BLaER1 (cell line): ENCODE measurements at regions not wholly inside any gene's neighbourhood (a gene's known extent, or its start where the extent isn't known, plus 50 kb on each side); places are given as distances from the start of the nearest gene placed in this dataset.

Source experiments
- H3K27ac ChIP-seq: shearing (Covaris generic); formaldehyde crosslinking; 2 replicates; pipeline ENCODE4 v1.8.1; 2022
- H3K27me3 ChIP-seq: shearing (Covaris generic); formaldehyde crosslinking; 2 replicates; pipeline ENCODE4 v1.8.1; 2022
- H3K36me3 ChIP-seq: shearing (Covaris generic); formaldehyde crosslinking; 2 replicates; pipeline ENCODE4 v1.8.1; 2022
- H3K4me1 ChIP-seq: shearing (Covaris generic); formaldehyde crosslinking; 2 replicates; pipeline ENCODE4 v1.8.1; 2022
- H3K4me2 ChIP-seq: shearing (Covaris generic); formaldehyde crosslinking; 2 replicates; pipeline ENCODE4 v1.8.1; 2022
- H3K4me3 ChIP-seq: shearing (Covaris generic); formaldehyde crosslinking; 2 replicates; pipeline ENCODE4 v1.8.1; 2022
- H3K9ac ChIP-seq: shearing (Covaris generic); formaldehyde crosslinking; 2 replicates; pipeline ENCODE4 v1.8.1; 2022
- H3K9me3 ChIP-seq: shearing (Covaris generic); formaldehyde crosslinking; 2 replicates; pipeline ENCODE4 v1.8.1; 2022
- H4K20me1 ChIP-seq: shearing (Covaris generic); formaldehyde crosslinking; 2 replicates; pipeline ENCODE4 v1.8.1; 2022
- Cebpa-rat ChIP-seq: shearing (Covaris generic); IDR thresholded peaks from 2 replicates; pipeline ENCODE4 v1.8.1; 2022

- H3K4me1 ChIP-seq: no peaks in the 10 kb centered on the region
- no peak overlapping the region for H3K9ac ChIP-seq
- no peaks in the 10 kb centered on the region for H3K36me3 ChIP-seq
- H3K4me3 ChIP-seq: no peak overlapping the region
- H3K9me3 ChIP-seq: no peaks in the 10 kb centered on the region
- no peaks in the 10 kb centered on the region for H4K20me1 ChIP-seq
- H3K27me3 ChIP-seq: no peaks in the 10 kb centered on the region
- H3K27ac ChIP-seq: no peak overlapping the region
- no peak for TF ChIP-seq Cebpa-rat
- no peak overlapping the region for H3K4me2 ChIP-seq
Observed at GRCh38 chr11:38163526-38163925, 1565.5 kb upstream of the RAG2 start.

GRCh38 chr11:38160433-38160832 lies 1562.4 kb upstream of the RAG2 start:
- Histone ChIP-seq H3K27ac (no peak overlapping the region), H3K9me3 (no peaks in the 10 kb centered on the region), H3K27me3 (no peaks in the 10 kb centered on the region), H3K4me2 (no peak overlapping the region), H3K4me1 (no peaks in the 10 kb centered on the region), H3K4me3 (no peak overlapping the region), H3K36me3 (no peaks in the 10 kb centered on the region), H3K9ac (no peak overlapping the region), H4K20me1 (no peaks in the 10 kb centered on the region)
- no peak for TF ChIP-seq Cebpa-rat

DNA sequence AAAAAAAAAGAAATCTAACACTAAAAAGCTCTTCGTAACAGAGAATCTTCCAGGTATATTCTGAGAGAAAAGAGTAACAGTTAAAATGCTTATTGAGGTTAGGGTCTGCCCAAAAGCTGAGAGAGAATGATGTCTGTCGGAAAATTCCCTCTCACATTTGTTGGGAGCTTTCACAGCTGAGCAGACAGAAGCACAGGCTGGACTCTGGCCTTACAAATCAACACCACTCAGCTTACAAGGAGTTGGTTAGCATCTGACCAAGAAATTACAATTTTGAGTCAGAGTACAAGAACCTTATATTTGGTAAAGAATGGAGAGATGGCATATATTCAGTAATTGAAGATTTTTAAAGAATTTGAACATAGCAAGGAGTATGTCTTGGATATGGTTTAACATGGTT lies 1561.0 kb upstream of the RAG2 start:
- H3K27ac ChIP-seq: no peak overlapping the region
- H3K4me1 ChIP-seq: no peaks in the 10 kb centered on the region
- no peak overlapping the region for H3K4me2 ChIP-seq
- no peaks in the 10 kb centered on the region for H3K9me3 ChIP-seq
- no peaks in the 10 kb centered on the region for H3K36me3 ChIP-seq
- no peaks in the 10 kb centered on the region for H4K20me1 ChIP-seq
- H3K4me3 ChIP-seq: no peak overlapping the region
- no peak overlapping the region for H3K9ac ChIP-seq
- no peaks in the 10 kb centered on the region for H3K27me3 ChIP-seq
- no peak for TF ChIP-seq Cebpa-rat

GRCh38 chr11:38156495-38157146 lies 1558.6 kb upstream of the RAG2 start:
- Histone ChIP-seq H3K9me3 (no peaks in the 10 kb centered on the region), H3K9ac (no peak overlapping the region), H3K4me3 (no peak overlapping the region), H3K36me3 (no peaks in the 10 kb centered on the region), H3K27me3 (no peaks in the 10 kb centered on the region), H3K4me2 (no peak overlapping the region), H3K4me1 (no peaks in the 10 kb centered on the region), H4K20me1 (no peaks in the 10 kb centered on the region), H3K27ac (no peak overlapping the region)
- TF ChIP-seq Cebpa-rat: no peak

DNA sequence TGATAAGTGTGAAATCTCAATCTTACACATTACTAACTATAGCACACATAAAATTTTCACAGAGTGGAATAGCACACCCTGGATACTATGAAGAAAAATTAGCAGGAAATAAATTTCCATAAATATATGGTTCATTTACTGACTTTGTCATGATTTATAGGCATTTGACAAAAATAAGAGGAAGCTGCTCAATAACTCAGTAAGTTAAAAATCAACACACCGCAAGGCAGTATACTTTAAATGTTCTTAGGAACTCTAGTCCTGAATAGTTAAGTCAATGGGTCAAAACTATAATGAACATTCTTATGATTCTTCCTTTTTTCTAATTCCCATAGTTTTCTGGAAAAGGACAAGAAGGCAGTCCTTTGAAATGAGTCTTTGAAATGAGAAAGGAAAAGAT lies 1557.8 kb upstream of the RAG2 start:
- no peak overlapping the region for H3K27ac ChIP-seq
- H3K9ac ChIP-seq: no peak overlapping the region
- H3K9me3 ChIP-seq: no peaks in the 10 kb centered on the region
- H3K36me3 ChIP-seq: no peaks in the 10 kb centered on the region
- no peaks in the 10 kb centered on the region for H3K27me3 ChIP-seq
- TF ChIP-seq Cebpa-rat: no peak
- no peaks in the 10 kb centered on the region for H4K20me1 ChIP-seq
- H3K4me1 ChIP-seq: no peaks in the 10 kb centered on the region
- H3K4me3 ChIP-seq: no peak overlapping the region
- no peak overlapping the region for H3K4me2 ChIP-seq

GRCh38 chr11:38153985-38154384 lies 1555.9 kb upstream of the RAG2 start:
- no peaks in the 10 kb centered on the region for H3K27me3 ChIP-seq
- H3K27ac ChIP-seq: no peak overlapping the region
- no peak overlapping the region for H3K9ac ChIP-seq
- no peak for TF ChIP-seq Cebpa-rat
- no peak overlapping the region for H3K4me2 ChIP-seq
- no peaks in the 10 kb centered on the region for H3K9me3 ChIP-seq
- no peak overlapping the region for H3K4me3 ChIP-seq
- no peaks in the 10 kb centered on the region for H3K36me3 ChIP-seq
- no peaks in the 10 kb centered on the region for H3K4me1 ChIP-seq
- no peaks in the 10 kb centered on the region for H4K20me1 ChIP-seq

DNA sequence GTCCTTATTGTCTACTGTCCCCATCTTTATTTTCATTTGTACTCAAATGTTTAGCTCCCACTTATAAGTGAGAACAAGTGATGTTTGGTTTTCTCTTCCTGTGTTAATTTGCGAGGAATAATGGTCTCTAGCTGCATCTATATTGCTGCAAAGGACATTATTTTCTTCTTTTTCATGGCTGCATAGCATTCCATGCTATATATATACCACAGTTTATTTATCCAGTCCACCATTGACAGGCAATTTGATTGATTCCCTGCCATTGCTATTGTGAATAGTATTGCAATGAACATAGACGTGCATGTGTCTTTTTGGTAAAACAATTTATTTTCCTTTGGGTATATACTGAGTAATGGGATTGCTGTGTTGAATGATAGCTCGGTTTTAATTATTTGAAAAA lies 1545.8 kb upstream of the RAG2 start:
- no peak overlapping the region for H3K4me3 ChIP-seq
- H3K27ac ChIP-seq: no peak overlapping the region
- H3K9ac ChIP-seq: no peak overlapping the region
- H3K4me1 ChIP-seq: no peaks in the 10 kb centered on the region
- TF ChIP-seq Cebpa-rat: no peak
- no peaks in the 10 kb centered on the region for H4K20me1 ChIP-seq
- H3K27me3 ChIP-seq: no peaks in the 10 kb centered on the region
- H3K9me3 ChIP-seq: no peaks in the 10 kb centered on the region
- H3K4me2 ChIP-seq: no peak overlapping the region
- H3K36me3 ChIP-seq: no peaks in the 10 kb centered on the region

DNA sequence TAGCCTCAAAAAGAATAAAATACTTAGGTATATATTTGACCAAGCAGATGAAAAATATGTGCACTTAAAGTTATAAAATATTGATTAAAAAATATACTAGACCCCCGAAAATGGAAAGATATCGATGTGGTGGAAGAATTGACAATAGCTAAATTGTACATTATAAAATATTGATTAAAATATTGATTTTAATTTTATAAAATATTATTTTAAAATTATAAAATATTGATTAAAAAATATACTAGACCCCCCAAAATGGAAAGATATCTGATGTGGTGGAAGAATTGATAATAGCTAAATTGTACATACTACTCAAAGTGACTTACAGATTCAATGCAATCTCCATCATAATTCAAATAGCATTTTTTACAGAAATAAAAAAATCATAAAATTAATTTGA lies 1540.9 kb upstream of the RAG2 start:
- Histone ChIP-seq H4K20me1 (no peaks in the 10 kb centered on the region), H3K9ac (no peak overlapping the region), H3K4me1 (no peaks in the 10 kb centered on the region), H3K4me2 (no peak overlapping the region), H3K27ac (no peak overlapping the region), H3K27me3 (no peaks in the 10 kb centered on the region), H3K36me3 (no peaks in the 10 kb centered on the region), H3K4me3 (no peak overlapping the region), H3K9me3 (no peaks in the 10 kb centered on the region; the same call in 1 of the 2 replicates)
- TF ChIP-seq Cebpa-rat: no peak

GRCh38 chr11:38136887-38137286 lies 1538.9 kb upstream of the RAG2 start:
- H3K4me2 ChIP-seq: no peak overlapping the region
- no peaks in the 10 kb centered on the region for H3K27me3 ChIP-seq
- no peaks in the 10 kb centered on the region for H4K20me1 ChIP-seq
- no peak overlapping the region for H3K9ac ChIP-seq
- no peaks in the 10 kb centered on the region; the same call in 1 of the 2 replicates for H3K9me3 ChIP-seq
- no peak for TF ChIP-seq Cebpa-rat
- H3K4me3 ChIP-seq: no peak overlapping the region
- H3K36me3 ChIP-seq: no peaks in the 10 kb centered on the region
- H3K4me1 ChIP-seq: no peaks in the 10 kb centered on the region
- no peak overlapping the region for H3K27ac ChIP-seq

DNA sequence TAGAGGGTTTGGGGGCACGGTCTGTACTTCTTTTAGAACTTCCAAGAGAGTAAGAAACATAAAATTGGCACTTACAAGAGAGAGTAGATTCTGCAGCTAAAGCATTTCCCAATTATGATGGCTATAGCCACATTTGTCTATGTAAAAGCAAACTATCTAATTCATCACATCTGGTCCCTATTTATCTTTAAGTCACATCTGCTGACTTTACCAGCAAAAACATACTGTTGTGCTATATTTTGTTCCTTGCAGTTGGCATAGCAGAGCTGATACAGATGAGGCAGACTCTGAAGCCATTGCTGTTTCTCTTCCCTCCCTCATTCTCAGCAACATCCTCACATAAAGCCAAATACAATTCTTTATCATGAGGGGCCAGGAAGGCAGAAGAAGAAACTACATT lies 1533.5 kb upstream of the RAG2 start:
- Histone ChIP-seq H3K27ac (no peak overlapping the region), H3K4me2 (no peak overlapping the region), H4K20me1 (no peaks in the 10 kb centered on the region), H3K9me3 (no peaks in the 10 kb centered on the region), H3K27me3 (no peaks in the 10 kb centered on the region), H3K36me3 (no peaks in the 10 kb centered on the region), H3K4me3 (no peak overlapping the region), H3K9ac (no peak overlapping the region), H3K4me1 (no peaks in the 10 kb centered on the region)
- TF ChIP-seq Cebpa-rat: no peak

DNA sequence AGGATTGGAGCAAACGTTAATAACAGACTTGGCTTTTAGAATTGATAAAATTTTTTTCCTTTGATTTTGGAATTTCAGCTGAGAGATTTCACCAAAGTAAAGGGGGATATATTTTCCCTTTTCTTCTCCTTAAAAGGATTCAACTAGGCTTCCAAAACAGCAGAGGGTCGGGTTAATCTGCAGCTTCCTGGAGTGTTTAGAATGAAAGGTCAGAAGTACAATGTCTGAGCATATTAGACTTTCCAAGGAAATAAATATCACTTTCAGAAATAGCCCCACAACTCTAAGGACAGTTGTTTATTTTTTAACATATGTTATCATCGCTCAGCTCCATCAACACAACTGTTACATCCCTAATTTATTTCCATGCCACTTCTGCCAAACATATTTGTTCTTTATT lies 1532.9 kb upstream of the RAG2 start:
- H3K4me2 ChIP-seq: no peak overlapping the region
- H3K9me3 ChIP-seq: no peaks in the 10 kb centered on the region
- no peak for TF ChIP-seq Cebpa-rat
- H3K27ac ChIP-seq: no peak overlapping the region
- no peaks in the 10 kb centered on the region for H4K20me1 ChIP-seq
- no peaks in the 10 kb centered on the region for H3K4me1 ChIP-seq
- no peak overlapping the region for H3K9ac ChIP-seq
- no peaks in the 10 kb centered on the region for H3K27me3 ChIP-seq
- no peaks in the 10 kb centered on the region for H3K36me3 ChIP-seq
- no peak overlapping the region for H3K4me3 ChIP-seq
